Neutrophil (primary cell): ENCODE measurements at regions not wholly inside any gene's neighbourhood (a gene's known extent, or its start where the extent isn't known, plus 50 kb on each side); places are given as distances from the start of the nearest gene placed in this dataset.

ENCODE experiments used
- H3K27ac ChIP-seq: fragments of 200-600 bp; sonication (generic); 2 replicates; pipeline ENCODE4 v1.5.1; 2016; ENCODE audit warnings: mild to moderate bottlenecking, moderate library complexity
- H3K27me3 ChIP-seq: fragments of 200-600 bp; sonication (generic); 2 replicates; pipeline ENCODE4 v1.6.0; 2016; ENCODE audit warnings: mild to moderate bottlenecking
- H3K36me3 ChIP-seq: fragments of 200-600 bp; sonication (generic); 2 replicates; pipeline ENCODE4 v1.5.1; 2017
- H3K4me1 ChIP-seq, 2 experiments: fragments of 200-600 bp in 1 of 2; sonication (generic) in 1 of 2; 1 replicate in 1 of 2; 2 replicates in 1 of 2; pipeline versions ENCODE4 v1.5.1 to v1.6.1; 2013 to 2016; ENCODE audit warnings: low read depth in 1 of 2, low read length in 1 of 2, mild to moderate bottlenecking in 1 of 2, moderate library complexity in 1 of 2; ENCODE audit not compliant: control insufficient read depth in 1 of 2, insufficient read depth in 1 of 2
- H3K4me3 ChIP-seq, 2 experiments: fragments of 200-600 bp in 1 of 2; sonication (generic) in 1 of 2; 1 replicate in 1 of 2; 2 replicates in 1 of 2; pipeline ENCODE4 v1.5.1; 2013 to 2016; ENCODE audit warnings: low read depth in 1 of 2, low read length in 1 of 2, mild to moderate bottlenecking in 1 of 2, moderate library complexity in 1 of 2
- H3K9me3 ChIP-seq: fragments of 200-600 bp; sonication (generic); 2 replicates; pipeline ENCODE4 v1.5.1; 2016
- TF ChIP-seq, protein P1 (sequence below): fragments of 200-600 bp; sonication (generic); IDR thresholded peaks from 2 replicates; pipeline ENCODE4 v1.5.1; 2016; ENCODE audit warnings: antibody characterized with exemption

DNA sequence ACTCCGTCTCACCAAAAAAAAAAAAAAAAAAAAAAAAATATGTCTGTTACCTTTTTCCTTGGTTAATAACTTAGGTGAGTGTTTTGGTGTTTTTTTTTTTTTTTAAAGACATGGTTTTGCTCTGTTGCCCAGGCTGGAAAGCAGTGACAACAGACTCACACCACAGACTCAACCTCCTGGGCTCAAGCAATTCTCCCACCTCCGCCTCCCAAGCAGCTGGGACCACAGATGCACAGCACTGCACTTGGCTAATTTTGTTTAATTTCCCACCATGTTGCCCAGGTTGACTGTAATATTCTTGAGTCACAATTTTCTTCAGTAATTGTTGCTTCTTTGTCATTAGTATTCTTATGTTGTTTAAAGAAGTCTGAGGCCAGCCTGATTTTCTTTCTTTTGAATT lies 149.2 kb upstream of the SYT6 start:
- TF ChIP-seq, protein P1, sequence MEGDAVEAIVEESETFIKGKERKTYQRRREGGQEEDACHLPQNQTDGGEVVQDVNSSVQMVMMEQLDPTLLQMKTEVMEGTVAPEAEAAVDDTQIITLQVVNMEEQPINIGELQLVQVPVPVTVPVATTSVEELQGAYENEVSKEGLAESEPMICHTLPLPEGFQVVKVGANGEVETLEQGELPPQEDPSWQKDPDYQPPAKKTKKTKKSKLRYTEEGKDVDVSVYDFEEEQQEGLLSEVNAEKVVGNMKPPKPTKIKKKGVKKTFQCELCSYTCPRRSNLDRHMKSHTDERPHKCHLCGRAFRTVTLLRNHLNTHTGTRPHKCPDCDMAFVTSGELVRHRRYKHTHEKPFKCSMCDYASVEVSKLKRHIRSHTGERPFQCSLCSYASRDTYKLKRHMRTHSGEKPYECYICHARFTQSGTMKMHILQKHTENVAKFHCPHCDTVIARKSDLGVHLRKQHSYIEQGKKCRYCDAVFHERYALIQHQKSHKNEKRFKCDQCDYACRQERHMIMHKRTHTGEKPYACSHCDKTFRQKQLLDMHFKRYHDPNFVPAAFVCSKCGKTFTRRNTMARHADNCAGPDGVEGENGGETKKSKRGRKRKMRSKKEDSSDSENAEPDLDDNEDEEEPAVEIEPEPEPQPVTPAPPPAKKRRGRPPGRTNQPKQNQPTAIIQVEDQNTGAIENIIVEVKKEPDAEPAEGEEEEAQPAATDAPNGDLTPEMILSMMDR = no peak
- Histone ChIP-seq H3K27ac (no peak overlapping the region), H3K36me3 (no peaks in the 10 kb centered on the region), H3K9me3 (no peaks in the 10 kb centered on the region), H3K4me3 (no peak overlapping the region), H3K27me3 (peaks cover 28% of the 10 kb centered on the region), H3K4me1 (no peaks in the 10 kb centered on the region)

DNA sequence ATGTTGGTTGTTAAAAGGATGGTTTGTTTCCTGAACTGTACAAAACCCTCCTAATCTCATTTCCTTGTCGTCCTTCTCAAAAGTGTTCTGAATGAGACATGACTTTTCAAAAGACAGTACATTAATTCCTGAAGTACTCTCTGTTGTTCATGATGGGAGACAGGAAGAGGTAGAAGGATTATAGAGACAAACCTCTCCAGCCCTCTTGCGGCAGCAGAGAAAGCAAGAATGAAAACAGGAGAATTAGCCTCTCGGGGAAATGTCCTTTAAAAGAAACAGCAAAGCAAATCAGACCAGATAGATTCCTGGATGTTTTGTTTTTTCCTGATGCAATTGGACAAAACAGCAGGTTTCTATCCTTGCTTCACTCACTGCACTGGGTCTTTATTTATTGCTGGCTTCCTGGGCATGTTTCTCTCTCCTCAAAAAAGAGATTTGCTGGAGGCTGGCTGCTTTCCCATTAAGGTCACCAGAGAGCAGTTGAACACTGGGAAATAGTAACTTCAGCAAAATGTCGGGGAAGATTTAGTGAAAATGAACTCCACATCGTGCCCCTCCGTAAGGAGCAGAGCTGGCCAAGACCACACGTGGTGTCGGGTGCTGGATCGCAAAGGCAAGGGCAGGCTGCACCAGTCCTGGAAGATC lies 145.8 kb upstream of the SYT6 start:
- Histone ChIP-seq H3K4me1 (no peaks in the 10 kb centered on the region), H3K9me3 (no peaks in the 10 kb centered on the region), H3K4me3 (no peak overlapping the region), H3K36me3 (no peaks in the 10 kb centered on the region), H3K27me3 (peaks cover 30% of the 10 kb centered on the region), H3K27ac (no peak overlapping the region)
- TF ChIP-seq, protein P1 = no peak

DNA sequence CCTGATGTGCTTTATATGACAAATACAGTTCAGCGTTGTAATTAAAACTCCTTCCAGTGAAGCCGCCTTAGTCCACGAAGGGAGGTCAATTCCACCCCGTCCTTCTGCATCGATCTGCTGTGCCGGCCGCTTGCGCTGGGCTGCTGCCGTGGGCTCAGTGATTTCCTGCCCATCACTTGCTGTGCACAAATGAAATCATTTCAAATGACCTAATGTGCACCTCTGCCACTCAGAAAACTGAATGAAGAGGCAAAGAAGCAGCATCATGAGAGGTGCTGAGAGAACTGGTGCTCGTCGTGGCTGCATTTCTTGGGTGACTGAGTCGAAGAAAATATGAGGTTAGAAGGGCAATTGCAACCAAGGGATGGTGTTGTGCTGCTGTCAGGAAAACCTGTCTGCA lies 144.3 kb upstream of the SYT6 start:
- Histone ChIP-seq H3K27ac (no peak overlapping the region), H3K4me1 (no peaks in the 10 kb centered on the region), H3K4me3 (no peak overlapping the region), H3K9me3 (no peaks in the 10 kb centered on the region), H3K36me3 (no peaks in the 10 kb centered on the region), H3K27me3 (peaks cover 30% of the 10 kb centered on the region)
- TF ChIP-seq, protein P1 = no peak

DNA sequence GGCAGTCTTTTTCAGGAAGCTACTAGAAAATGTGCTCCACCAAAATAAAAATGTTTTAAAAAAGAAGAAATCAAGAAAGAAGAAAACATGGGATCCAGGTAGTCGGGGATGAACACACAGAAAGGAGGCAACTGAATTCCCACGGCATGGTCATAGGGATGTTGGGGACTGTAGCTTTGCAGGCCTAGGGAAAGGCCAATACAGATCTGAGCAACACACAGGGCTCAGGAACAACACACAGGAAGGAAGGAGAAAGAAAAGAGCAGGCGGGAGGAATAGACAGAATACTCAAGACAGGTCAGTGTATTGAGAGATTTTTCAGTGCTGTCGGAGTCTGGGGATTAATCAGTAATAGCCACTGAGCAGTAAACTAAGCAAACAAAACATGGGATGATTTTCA lies 142.7 kb upstream of the SYT6 start:
- Histone ChIP-seq H3K27ac (no peak overlapping the region), H3K36me3 (no peaks in the 10 kb centered on the region), H3K4me1 (no peaks in the 10 kb centered on the region), H3K4me3 (no peak overlapping the region), H3K9me3 (no peaks in the 10 kb centered on the region), H3K27me3 (peaks cover 27% of the 10 kb centered on the region)
- TF ChIP-seq, protein P1 = no peak

DNA sequence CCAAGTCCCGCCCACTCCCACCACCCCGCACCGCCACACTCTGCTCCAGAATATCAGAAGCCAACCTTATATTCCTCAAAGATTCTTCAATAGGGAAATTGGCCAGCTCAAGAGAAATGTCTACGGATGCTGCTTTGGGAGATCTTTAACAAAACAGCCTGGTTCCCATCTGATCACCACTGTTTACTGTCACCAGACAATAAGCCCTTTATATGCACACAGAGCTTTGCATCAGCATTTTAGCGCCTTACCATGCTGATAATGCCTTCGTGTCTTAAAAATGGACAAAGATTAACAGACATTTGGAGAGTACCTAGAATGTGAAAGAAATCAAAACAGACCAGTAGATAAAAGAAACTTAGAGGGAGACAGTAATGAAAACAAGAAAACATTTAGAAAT lies 141.7 kb upstream of the SYT6 start:
- Histone ChIP-seq H3K4me3 (no peak overlapping the region), H3K36me3 (no peaks in the 10 kb centered on the region), H3K4me1 (no peaks in the 10 kb centered on the region), H3K9me3 (no peaks in the 10 kb centered on the region), H3K27ac (no peak overlapping the region), H3K27me3 (peaks cover 23% of the 10 kb centered on the region)
- TF ChIP-seq, protein P1 = no peak
